GM18909 (cell line): ENCODE measurements at regions not wholly inside any gene's neighbourhood (a gene's known extent, or its start where the extent isn't known, plus 50 kb on each side); places are given as distances from the start of the nearest gene placed in this dataset.

ENCODE experiments used
- ATAC-seq: cut with Tn5 transposase; IDR thresholded peaks from one replicate; pipeline ENCODE4 v1.9.1; 2021; ENCODE audit warnings: mild to moderate bottlenecking; ENCODE audit not compliant: unreplicated experiment, poor library complexity

- ATAC-seq, result no peak
Observed at GRCh38 chr7:124532166-124532565, 233.4 kb downstream of the GPR37 start.

GRCh38 chr7:124516911-124517310 lies 248.7 kb downstream of the GPR37 start:
- ATAC-seq, result no peak

GRCh38 chr7:124515106-124515830 lies 250.3 kb downstream of the GPR37 start:
- ATAC-seq, result no peak

- no peak for ATAC-seq
Observed at GRCh38 chr7:124514471-124514870, 251.1 kb downstream of the GPR37 start.

- no peak for ATAC-seq
Observed at GRCh38 chr7:124497176-124497575, 268.4 kb downstream of the GPR37 start.

- ATAC-seq, result no peak
Observed at GRCh38 chr7:124489925-124490324, 275.7 kb downstream of the GPR37 start.

- no peak for ATAC-seq
Observed at GRCh38 chr7:124489082-124489819, 276.3 kb downstream of the GPR37 start.

- no peak for ATAC-seq
Observed at GRCh38 chr7:124482229-124482628, 283.4 kb downstream of the GPR37 start.

- ATAC-seq, result no peak
Observed at GRCh38 chr7:124480821-124481290, 284.7 kb downstream of the GPR37 start.

GRCh38 chr7:124480036-124480820 lies 285.4 kb downstream of the GPR37 start:
- ATAC-seq, result no peak

- no peak for ATAC-seq
Observed at GRCh38 chr7:124462249-124462648, 303.3 kb downstream of the GPR37 start.

- no peak for ATAC-seq
Observed at GRCh38 chr7:124460555-124460954, 305.0 kb downstream of the GPR37 start.

- no peak for ATAC-seq
Observed at GRCh38 chr7:124460056-124460450, 305.5 kb downstream of the GPR37 start.

GRCh38 chr7:124459101-124460055 lies 306.2 kb downstream of the GPR37 start:
- ATAC-seq, result no peak

GRCh38 chr7:124457841-124458240 lies 307.8 kb downstream of the GPR37 start:
- no peak for ATAC-seq

- no peak for ATAC-seq
Observed at GRCh38 chr7:124456286-124456685, 309.3 kb downstream of the GPR37 start.

- ATAC-seq, result no peak
Observed at GRCh38 chr7:124452186-124452585, 313.4 kb downstream of the GPR37 start.

GRCh38 chr7:124449896-124450295 lies 315.7 kb downstream of the GPR37 start:
- ATAC-seq, result no peak

GRCh38 chr7:124444696-124445480 lies 320.7 kb downstream of the GPR37 start:
- ATAC-seq, result no peak
